ENCODE measurements at regions not wholly inside any gene's neighbourhood (a gene's known extent, or its start where the extent isn't known, plus 50 kb on each side); places are given as distances from the start of the nearest gene placed in this dataset.

DNA sequence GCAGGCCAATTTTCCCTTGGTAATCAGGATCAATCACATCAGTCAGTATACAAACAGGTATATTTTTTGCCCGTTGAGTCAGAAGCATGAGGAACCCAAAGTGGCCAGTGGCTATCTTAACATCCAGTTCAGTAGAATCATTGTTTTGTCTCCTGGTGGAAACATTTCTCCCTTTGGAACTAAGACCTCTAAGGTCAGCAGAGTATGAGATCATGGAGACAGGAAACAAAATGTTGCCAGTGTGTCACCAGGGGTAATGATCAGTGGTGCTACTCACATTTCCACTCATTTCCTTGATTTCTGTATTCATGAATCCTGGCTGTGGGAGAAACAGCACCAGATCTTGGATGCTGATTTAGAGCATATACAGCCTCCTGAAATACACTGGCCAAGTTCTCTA lies 553.0 kb downstream of the CSNK1G3 start:
- DNase-seq (ENCODE audit: low read depth in 2 of 2), result no peak

DNA sequence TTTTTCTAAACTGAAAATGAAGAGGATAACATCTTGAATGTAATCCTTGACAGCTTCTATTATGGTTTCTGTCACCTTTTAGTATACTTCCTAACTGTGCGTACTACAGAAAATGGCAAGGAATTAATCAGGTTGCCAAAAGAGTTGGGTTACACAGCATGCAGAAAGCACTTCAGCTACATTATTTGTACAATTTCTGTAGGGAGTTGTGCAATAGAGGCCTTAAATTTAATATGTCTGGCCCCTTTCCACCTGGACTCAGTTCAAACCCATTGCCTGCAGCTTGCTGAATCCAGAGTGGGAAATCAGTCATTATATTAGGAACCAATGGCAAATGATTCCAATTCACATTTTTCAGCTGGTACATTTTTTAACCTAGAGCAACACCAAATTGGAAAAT lies 549.7 kb downstream of the CSNK1G3 start:
- DNase-seq (ENCODE audit: low read depth in 2 of 2), result no peak

DNA sequence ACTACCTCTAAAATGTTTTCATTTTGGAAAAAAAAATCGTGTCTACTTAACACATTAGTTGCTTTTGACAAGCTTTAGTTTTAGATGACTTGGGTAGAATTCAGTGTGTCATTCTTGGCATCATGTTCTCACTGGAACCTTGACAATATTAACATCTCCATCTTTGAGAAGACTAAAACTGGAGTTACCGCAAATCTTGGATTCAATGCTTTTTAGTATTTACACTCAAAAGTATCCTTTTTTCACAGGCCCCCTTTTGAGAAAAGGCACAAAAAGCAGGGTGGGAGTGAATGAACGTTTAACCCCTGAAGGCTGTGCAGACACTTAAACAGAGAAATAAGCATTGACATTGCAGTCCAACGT lies 549.1 kb downstream of the CSNK1G3 start:
- DNase-seq (ENCODE audit: low read depth in 2 of 2), result no peak

DNA sequence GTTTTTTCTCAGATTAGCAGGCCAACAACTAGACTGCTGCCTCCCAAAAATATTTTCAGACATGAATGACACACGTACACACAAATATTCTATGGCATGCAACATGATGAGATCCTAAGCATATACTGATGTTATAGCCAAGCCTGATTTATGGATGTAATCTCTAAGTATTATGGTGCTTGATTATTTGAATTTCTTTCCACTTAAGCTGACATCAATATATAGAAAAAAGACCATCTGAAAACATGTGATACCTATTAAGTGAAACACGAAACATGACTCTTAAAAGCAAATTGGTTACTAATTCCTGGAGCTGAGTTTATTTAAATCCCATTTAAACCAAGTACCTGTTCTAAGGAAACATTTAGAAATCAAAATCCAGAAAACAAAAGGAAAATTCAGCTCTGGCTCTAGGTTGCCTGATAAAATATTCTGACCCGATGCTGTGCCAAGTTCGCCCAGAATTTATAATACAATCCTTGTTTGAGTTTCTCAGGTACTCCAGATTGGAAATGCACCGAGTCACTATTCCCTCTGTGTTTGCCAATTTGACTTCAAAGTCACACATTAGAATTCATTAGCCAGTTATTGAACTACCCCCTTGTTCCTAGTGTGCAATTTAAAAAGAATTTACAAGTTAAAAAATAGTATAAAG lies 548.6 kb downstream of the CSNK1G3 start:
- no peak for DNase-seq (ENCODE audit: low read depth in 2 of 2)

DNA sequence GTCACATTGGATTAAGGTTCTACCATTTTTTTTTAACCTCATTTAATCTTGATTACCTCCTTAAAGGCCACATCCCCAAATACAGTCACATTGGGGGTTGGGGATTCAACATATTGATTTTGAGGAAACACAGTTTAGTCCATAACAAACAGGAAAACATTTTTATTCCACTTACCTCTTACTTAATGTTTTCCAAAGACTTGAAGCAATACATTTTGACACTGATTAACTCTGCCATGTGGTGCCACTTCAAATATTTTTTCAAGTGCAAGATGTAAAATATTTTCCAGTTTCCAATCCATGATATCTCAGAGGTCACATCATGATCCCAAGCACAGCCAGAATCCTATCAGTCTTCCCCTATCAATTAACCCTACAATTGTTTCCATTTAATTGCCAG lies 548.0 kb downstream of the CSNK1G3 start:
- no peak for DNase-seq (ENCODE audit: low read depth in 2 of 2)

DNA sequence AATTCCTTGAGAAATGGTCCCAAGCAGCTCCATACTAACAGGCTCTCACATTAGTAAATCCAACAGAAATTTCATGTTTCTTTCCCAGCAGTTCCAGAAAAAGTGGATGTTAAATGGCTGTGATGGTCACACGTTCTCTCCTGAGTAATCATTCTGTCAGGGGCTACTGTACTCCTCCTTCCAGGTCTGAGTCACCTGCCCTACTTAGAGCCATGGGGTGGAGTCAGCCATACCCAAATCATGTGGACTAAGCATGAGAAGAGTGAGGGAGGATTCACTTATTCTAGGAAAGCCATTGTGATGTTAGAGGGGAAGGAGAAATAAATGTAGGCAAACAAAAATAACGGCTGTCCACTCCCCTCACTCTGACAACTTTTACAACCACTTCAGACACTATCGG lies 547.2 kb downstream of the CSNK1G3 start:
- DNase-seq (ENCODE audit: low read depth in 2 of 2), result no peak

DNA sequence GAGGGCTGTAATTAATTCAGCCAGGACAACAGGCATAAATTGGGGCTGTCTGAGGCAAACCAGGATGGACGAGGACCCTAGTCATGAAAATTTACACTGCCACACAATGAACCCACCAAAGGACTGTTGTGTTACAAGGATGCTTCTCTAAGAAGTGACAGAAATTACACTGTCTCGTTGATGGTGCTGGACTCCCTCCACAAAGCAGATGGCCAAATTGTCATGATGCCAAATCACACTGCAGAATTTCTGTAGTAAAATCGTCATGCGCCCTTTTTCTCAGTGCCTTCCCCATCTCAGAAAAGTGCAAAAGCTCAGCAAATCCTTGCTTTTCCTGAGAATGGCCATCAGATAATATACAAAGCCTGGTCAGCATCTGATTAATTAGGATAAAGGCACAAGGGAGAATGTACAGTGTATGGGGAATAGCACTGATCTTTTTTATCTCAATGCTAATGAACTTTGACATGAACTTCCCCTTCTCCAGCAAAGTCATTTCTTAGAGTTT lies 545.8 kb downstream of the CSNK1G3 start:
- no peak for DNase-seq (ENCODE audit: low read depth in 2 of 2)

DNA sequence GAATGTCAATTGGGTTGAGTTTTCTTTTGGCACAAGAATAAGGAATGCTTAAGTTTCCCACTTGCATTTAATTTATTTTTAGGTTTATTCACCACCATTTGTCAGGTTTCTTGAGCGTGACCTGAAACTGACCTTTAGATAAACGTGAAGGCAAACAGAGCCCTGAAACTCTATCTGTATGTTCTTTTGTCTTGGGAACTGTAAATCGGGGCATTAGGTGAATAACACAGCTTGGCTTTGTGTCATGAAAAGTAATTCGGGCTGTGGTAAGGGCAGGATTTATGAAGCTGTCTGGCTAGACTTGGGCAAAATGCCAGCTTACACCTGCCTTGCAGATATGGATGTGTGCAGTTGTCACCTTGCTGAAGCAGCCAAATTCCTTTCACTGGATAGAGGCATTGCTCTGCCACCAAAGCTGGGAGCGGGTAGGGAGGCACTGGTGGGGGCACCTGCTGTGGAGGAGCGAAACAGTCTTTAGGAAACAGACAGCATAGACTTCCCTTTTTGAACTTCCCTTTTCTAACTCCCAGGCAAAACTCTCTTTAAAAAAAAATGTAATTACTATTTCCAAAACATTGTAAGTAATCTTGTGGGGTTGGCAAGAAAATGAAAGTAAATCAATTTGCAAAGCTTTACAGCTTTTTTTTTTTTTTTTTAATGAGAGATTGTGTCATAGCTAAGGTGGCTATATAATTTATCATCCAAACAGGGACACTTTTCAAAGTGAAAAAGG lies 545.2 kb downstream of the CSNK1G3 start:
- peak in 1 of 2 donors; percentile 1 for DNase-seq (ENCODE audit: low read depth in 2 of 2)

DNA sequence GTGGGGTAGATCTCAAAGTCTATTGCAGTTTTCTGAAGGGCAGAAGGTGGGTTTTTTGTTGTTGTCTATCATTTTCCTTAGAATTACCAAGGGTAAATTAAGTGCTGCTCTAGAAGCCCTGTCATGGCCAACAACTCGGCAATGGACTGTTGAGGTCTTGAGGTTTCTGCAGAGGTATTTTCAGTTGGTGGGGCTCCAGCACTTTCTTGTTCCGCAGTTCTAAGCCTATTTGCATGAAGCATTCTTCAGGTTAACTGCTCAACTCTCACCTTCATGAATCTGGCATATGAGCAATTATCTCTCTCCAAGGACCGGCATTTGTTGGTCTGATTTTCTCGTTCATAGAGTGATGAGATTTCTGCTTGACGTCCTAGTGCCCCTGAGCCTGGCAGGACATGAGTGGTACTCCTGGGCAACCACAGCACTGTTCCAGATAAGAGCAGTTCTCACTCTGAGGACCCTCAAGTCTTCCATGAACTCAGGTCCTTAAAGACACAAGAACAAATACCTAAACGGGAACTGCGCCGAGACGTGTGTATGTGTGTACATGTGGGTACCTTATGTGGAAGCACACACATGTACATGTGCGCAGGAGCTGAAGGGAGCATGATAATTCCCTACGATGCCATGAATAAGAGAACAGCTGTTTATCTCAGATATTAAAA lies 544.5 kb downstream of the CSNK1G3 start:
- no peak for DNase-seq (ENCODE audit: low read depth in 2 of 2)

DNA sequence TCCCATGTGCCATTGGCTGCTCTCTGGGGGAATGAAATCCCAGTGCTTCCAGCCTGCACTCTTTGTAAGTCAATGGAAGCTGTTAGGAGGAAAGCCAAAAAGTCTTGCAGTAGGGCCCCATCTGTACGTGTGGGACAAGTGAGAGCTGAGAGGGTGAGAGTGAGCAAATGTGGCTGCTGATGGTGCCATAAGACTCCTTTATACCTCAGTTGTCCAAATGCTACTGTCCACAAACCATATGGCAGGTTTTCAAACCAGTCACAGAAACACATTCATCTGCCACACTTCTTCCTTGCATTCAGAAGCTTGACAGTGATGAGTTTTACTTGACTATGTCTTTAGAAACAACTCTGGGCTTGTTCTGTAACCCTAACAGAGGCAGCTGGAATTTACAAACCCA lies 543.8 kb downstream of the CSNK1G3 start:
- DNase-seq (ENCODE audit: low read depth in 2 of 2), result no peak

DNA sequence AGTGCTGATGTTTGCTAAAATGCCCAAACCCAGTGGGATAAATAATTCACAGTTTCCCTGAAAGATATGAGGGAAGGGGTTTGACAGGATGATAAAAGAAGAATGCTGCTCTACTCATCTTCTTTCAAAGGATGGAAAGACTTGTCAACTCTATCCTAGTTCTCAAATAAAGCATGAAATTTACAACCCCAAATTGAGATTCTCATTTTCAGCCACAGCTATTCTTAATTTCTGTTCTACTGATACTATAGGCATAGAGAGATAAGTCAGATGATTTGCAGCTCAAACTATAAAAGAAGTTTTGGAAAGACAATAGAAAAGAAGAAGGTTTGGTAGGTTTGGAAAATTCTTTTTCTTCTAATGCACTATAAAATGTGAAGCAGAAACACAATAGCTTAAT lies 542.6 kb downstream of the CSNK1G3 start:
- DNase-seq (ENCODE audit: low read depth in 2 of 2), result no peak

DNA sequence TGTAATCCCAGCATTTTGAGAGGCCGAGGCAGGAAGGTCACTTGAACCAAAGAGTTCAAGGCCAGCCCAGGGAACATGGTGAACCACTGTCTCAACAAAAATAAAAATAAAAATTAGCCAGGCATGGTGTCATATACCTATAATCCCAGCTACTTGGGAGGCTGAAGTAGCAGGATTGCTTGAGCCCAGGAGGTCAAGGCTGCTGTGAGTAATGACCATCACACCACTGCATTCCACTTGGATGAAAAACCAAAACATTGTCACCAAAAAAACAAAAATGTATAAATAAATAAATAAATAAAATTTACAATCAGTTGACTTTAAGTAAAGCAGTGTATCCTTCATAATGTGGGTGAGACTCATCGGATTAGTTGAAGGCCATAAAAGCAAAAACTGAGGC lies 541.4 kb downstream of the CSNK1G3 start:
- no peak for DNase-seq (ENCODE audit: low read depth in 2 of 2)

DNA sequence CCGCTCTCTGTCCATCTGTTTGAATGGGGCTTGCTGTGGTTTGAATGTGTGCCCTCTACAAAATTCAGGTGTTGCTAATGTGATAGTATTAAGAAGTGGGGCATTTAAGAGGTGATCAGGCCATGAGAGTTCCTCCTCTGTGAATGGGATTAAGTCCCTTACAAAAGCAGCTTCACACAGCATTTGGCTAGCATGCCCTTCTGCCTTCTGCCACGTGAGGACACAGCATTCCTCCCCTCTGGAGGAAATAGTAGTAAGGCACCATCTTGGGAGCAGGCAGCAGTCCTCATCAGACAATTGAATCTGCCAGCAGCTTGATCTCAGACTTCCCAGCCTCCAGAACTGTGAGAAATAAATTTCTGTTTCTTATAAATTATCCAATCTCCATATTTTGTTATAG lies 540.2 kb downstream of the CSNK1G3 start:
- no peak for DNase-seq (ENCODE audit: low read depth in 2 of 2)

DNA sequence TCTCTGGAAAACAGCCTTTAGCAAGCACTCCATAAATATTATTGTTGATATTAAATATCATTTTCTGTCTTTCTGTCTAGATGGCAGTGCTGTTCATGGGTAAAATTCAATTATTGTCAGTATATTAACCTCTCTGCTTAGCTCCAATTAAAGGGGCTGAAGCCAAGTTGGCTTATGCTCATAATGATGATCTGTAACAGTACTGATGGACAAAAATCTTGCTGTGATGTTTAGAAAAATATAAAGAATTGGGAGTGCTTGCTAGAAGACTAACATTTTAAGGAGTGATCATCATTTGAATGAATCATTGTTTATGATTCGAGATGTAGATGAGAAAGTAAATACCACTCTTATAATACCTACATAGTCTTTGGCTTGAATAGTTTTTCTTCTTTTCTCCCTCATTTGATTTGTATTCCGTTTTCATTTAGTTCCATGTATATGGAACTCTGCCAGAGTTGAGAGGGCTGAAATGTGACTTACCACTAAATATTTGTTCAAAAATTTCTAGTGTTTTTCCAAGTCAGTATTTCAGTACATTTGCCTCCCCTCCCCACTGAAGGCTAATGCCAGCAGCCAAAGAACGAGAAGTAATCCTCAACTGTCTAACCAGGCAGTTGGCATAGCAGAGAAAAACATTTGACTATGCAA lies 538.3 kb downstream of the CSNK1G3 start:
- DNase-seq (ENCODE audit: low read depth in 2 of 2), result no peak

DNA sequence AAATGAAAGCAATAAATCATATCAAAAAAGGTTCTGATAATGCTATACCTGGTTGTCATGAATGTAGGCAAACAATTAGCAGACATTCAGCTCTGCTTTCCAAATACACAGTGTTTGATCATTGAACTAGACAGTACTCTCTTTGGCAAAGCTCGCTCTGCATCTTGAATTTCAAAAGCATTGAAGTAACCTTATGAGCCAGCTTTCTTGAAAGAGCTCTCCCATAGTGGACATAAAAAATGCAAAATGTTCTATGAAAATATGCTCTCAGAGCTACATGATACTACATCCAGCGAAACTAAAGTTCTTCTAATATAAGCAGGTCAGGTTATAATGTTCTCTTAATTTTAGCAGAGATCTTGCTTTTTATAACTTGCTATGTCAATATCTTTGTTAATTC lies 533.4 kb downstream of the CSNK1G3 start:
- DNase-seq (ENCODE audit: low read depth in 2 of 2), result no peak

DNA sequence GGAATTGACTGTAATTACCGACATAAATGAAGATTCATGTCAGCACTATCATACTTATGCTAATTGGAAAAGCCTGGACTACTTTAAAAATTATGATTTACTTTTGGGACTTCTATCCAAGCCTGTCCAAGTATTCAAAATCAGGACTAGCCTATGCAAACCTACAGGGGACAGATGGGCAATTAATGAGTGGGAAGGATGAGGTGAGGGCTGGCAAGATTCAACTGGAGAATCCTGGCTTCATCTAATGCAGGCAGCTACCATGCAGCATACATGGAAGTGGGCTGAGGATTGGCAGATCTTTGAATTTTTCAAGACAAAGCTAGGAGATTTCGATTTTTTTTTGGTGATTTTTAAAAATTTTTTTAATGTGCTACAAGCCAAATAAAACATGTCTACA lies 532.6 kb downstream of the CSNK1G3 start:
- DNase-seq (ENCODE audit: low read depth in 2 of 2), result no peak

DNA sequence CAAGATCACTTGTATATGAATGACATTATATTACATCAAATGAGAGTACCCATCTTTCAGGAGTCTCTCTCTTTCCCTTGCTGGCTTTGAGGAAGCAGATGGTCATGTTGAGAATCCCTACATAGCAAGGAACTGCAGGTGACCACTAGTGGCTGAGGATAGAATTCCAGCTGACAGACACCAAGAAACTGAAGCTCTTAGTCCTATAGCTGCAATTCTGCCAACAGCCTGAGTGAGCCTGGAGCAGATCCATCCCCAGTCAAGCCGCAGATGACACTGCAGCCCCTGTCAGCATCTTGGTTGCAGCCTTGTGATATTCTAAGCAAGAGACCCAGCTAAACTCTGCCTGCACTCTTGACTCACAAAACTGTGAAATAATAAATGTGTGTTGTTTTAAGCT lies 531.5 kb downstream of the CSNK1G3 start:
- DNase-seq (ENCODE audit: low read depth in 2 of 2), result no peak

DNA sequence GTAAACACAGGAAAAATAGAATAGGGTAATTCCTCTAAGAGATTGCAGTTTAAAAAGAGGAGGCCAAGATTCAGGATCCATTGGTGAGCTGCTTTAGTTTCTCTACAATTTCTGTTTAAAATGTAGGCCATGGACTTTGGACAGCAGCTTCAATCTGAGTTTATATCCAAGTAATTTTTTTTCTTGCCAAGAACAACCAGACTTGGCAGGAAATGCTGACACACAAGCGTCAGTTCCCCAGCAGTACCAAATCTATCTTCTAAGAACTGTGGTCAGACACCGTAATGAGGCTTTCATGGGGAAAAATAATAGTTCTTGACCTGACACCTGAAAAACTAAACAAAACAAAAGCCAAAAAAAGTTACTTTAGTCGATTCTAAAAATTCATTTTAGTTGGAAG lies 528.8 kb downstream of the CSNK1G3 start:
- no peak for DNase-seq (ENCODE audit: low read depth in 2 of 2)

DNA sequence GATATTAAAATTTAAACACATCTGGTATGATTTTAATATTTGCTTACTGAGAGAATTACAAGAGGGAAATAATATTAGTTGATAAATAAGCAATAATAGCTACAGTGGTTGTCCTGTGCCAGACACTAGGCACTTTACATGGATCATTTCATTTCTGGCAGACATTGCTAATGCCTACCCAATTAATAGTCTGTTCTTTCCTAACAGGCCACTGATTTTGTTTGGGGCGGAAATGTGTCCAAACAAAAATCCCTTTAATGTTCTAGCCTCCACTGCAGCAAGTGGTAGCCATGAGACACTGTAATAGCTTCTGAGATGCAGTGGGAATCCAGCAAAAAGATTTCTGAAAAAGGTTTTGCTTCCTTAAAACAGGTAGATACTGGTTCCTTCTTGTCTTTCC lies 527.4 kb downstream of the CSNK1G3 start:
- no peak for DNase-seq (ENCODE audit: low read depth in 2 of 2)

DNA sequence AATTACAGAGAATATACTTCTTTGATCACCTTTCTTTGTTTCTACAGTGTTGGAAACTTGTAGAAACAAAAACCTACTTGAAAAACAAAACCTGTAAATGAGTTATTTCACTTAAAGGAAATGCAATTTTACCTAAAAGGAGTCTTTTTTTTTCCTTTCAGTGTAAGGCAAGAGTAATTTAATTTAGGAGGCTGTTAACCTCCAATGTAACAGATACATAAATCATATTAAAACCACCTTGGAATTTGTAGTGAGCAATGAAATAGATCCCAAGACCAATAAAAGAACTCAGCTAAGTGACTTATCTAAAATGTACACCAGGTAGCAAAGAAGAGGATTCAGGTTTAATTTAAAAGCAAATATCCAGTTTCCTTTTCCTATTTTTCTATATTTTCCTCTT lies 524.8 kb downstream of the CSNK1G3 start:
- no peak for DNase-seq (ENCODE audit: low read depth in 2 of 2)

DNA sequence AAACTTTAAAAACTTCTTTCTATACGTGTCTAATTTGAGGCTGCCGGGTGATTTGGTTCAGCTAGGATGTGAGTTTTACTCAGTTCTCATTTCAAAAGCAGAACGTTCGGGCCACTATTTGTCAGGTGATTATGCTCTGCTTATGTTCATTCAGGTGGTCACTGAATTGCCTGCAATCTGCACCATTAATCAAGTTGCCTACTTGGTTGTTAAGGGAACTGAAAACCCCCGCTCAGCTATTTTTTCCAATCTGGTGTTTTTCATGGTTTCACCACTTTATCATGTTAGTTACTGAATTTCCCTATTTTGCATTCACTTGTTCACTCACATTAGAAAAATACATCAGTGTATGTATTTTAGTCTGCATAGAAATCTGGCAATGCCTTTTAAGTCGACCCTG lies 523.0 kb downstream of the CSNK1G3 start:
- no peak for DNase-seq (ENCODE audit: low read depth in 2 of 2)

DNA sequence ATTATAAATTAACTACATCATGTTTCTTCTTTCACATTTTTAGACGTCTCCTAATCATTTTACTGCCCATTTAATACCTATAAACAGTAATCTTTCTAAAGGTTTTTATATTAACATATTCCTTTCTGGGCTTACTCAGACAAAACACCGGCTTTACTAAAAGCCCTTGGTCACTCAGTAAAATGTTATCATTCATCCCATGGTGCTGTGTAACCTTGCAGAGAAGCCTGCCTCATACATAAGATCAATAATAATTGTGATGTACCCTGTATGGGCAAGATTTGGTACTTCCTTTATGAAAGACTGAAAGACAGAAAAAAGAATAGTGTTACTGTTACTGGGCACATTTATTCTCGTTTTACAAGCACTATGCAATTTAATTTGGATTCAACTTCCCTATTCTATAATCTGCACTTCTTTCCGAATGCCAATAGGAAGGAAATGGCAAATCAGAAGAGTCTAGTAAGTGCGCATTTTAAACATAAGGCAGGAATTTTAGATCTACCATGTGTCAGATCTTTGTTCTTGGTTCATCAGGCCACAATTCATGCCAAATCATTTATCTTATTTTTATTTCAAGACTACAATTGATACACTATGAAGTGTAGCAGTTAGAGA lies 522.2 kb downstream of the CSNK1G3 start:
- DNase-seq (ENCODE audit: low read depth in 2 of 2), result no peak

Data from stimulated activated CD8-positive, alpha-beta memory T cell treated with anti-CD3 and anti-CD28 coated beads, Interleukin-7, amount 100 ng/mL, for 4 hours (primary cell).